ENCODE measurements at regions not wholly inside any gene's neighbourhood (a gene's known extent, or its start where the extent isn't known, plus 50 kb on each side); places are given as distances from the start of the nearest gene placed in this dataset.

GRCh38 chr2:65868177-65868576 is 435.8 kb upstream of the SPRED2 start (continued):
- TF ChIP-seq ZNF629 (tag by site-specific recombination; IDR thresholded peaks at IDR 0.05): no peak

- Histone ChIP-seq H3K4me1 (ENCODE audit: control insufficient read depth, insufficient read depth, low read length) (no peaks in the 10 kb centered on the region), H3K36me3 (ENCODE audit: control insufficient read depth in 2 of 2, insufficient read depth in 1 of 2, low read length in 2 of 2) (no peaks in the 10 kb centered on the region), H3K27ac (ENCODE audit: extremely low read depth, low read depth, low read length) (no peak overlapping the region), H3K9me3 (ENCODE audit: control insufficient read depth, insufficient read depth, low read depth, low read length) (no peaks in the 10 kb centered on the region), H3K4me3 (ENCODE audit: low read depth, low read length) (no peak overlapping the region)
- ChIA-PET POLR2A (no interaction called here), CTCF (no interaction called here)
- no peak for TF ChIP-seq ZNF654 (tag by site-specific recombination; IDR thresholded peaks at IDR 0.05; ENCODE audit: low read depth)
- no peak for TF ChIP-seq ZNF510 (tag by site-specific recombination; IDR thresholded peaks at IDR 0.05; ENCODE audit: insufficient replicate concordance)
- TF ChIP-seq ZNF433 (tag by site-specific recombination; IDR thresholded peaks at IDR 0.05; ENCODE audit: low read depth): no peak
- no peak for TF ChIP-seq ZNF221 (tag by site-specific recombination; IDR thresholded peaks at IDR 0.05; ENCODE audit: borderline replicate concordance)
- no peak for TF ChIP-seq ZIC2 (tag by site-specific recombination; IDR thresholded peaks at IDR 0.05)
- TF ChIP-seq ZNF311 (tag by site-specific recombination; IDR thresholded peaks at IDR 0.05; ENCODE audit: borderline replicate concordance): no peak
- TF ChIP-seq YY1 (tag by site-specific recombination; IDR thresholded peaks at IDR 0.05): no peak
- no peak for TF ChIP-seq ZNF155 (tag by site-specific recombination; IDR thresholded peaks at IDR 0.05)
- no peak for TF ChIP-seq SCRT2 (tag by site-specific recombination; IDR thresholded peaks at IDR 0.05)
- TF ChIP-seq ZNF513 (tag by site-specific recombination; IDR thresholded peaks at IDR 0.05): no peak
- no peak for TF ChIP-seq ZNF623 (tag by site-specific recombination; IDR thresholded peaks at IDR 0.05)
- no peak for TF ChIP-seq ZNF580 (tag by site-specific recombination; IDR thresholded peaks at IDR 0.05)
- no peak for TF ChIP-seq CTCF (tag by site-specific recombination; IDR thresholded peaks at IDR 0.05)
- no peak for TF ChIP-seq ZNF211 (tag by site-specific recombination; IDR thresholded peaks at IDR 0.05; ENCODE audit: low read depth)
- TF ChIP-seq GLIS2 (tag by site-specific recombination; IDR thresholded peaks at IDR 0.05): no peak
- TF ChIP-seq ZNF266 (tag by site-specific recombination; IDR thresholded peaks at IDR 0.05; ENCODE audit: low read depth): no peak
- TF ChIP-seq ZNF302 (tag by site-specific recombination; IDR thresholded peaks at IDR 0.05; ENCODE audit: low read depth): no peak
- no peak for TF ChIP-seq ZNF37A (tag by site-specific recombination; IDR thresholded peaks at IDR 0.05)
- TF ChIP-seq ZNF585B (tag by site-specific recombination; IDR thresholded peaks at IDR 0.05): no peak
Measured at GRCh38 chr2:65867446-65867845, 435.0 kb upstream of the SPRED2 start.

GRCh38 chr2:65866148-65866547 is 433.7 kb upstream of the SPRED2 start:
- no peaks in the 10 kb centered on the region for H3K9me3 ChIP-seq (ENCODE audit: control insufficient read depth, insufficient read depth, low read depth, low read length)
- no peak for TF ChIP-seq MEIS1 (CRISPR knock-in tag; IDR thresholded peaks at IDR 0.05; ENCODE audit: borderline replicate concordance)
- TF ChIP-seq ZNF202 (tag by site-specific recombination; IDR thresholded peaks at IDR 0.05; ENCODE audit: borderline replicate concordance): no peak
- no peak for TF ChIP-seq ZFP3 (tag by site-specific recombination; IDR thresholded peaks at IDR 0.05; ENCODE audit: low read depth)
- no peak for TF ChIP-seq HOXD13 (CRISPR knock-in tag; IDR thresholded peaks at IDR 0.05; ENCODE audit: borderline replicate concordance)
- CTCF ChIA-PET: no interaction called here

More at GRCh38 chr2:65866148-65866547, 433.7 kb upstream of the SPRED2 start:
- no peaks in the 10 kb centered on the region for H3K36me3 ChIP-seq (ENCODE audit: control insufficient read depth in 2 of 2, insufficient read depth in 1 of 2, low read length in 2 of 2)
- H3K4me3 ChIP-seq (ENCODE audit: low read depth, low read length): no peak overlapping the region
- H3K27ac ChIP-seq (ENCODE audit: extremely low read depth, low read depth, low read length): no peak overlapping the region
- POLR2A ChIA-PET: no interaction called here
- no peaks in the 10 kb centered on the region for H3K4me1 ChIP-seq (ENCODE audit: control insufficient read depth, insufficient read depth, low read length)
